Loucy (cell line): ENCODE measurements at regions not wholly inside any gene's neighbourhood (a gene's known extent, or its start where the extent isn't known, plus 50 kb on each side); places are given as distances from the start of the nearest gene placed in this dataset.

Experiments used
- H2AFZ ChIP-seq: fragments of 200-600 bp; sonication (generic); 2 replicates; pipeline ENCODE4 v1.6.0; 2016; ENCODE audit warnings: antibody characterized with exemption, mild to moderate bottlenecking, low read length, moderate library complexity
- H3F3A ChIP-seq: fragments of 200-600 bp; 2 replicates; pipeline ENCODE4 v1.6.0; 2016; ENCODE audit warnings: antibody characterized with exemption, low read depth, mild to moderate bottlenecking
- H3K27me3 ChIP-seq: fragments of 200-600 bp; sonication (generic); 2 replicates; pipeline ENCODE4 v1.6.1; 2014; ENCODE audit warnings: low read length, mild to moderate bottlenecking; ENCODE audit not compliant: insufficient read depth, poor library complexity, severe bottlenecking
- H3K36me3 ChIP-seq: fragments of 200-600 bp; sonication (generic); 2 replicates; pipeline ENCODE4 v1.6.1; 2016; ENCODE audit warnings: low read length; ENCODE audit not compliant: insufficient read depth
- H3K4me1 ChIP-seq: fragments of 200-600 bp; sonication (generic); 2 replicates; pipeline ENCODE4 v1.5.1; 2014; ENCODE audit warnings: low read length, mild to moderate bottlenecking; ENCODE audit not compliant: insufficient read depth, poor library complexity, severe bottlenecking
- H3K4me2 ChIP-seq: fragments of 200-600 bp; sonication (generic); 2 replicates; pipeline ENCODE4 v1.6.0; 2014; ENCODE audit warnings: antibody characterized with exemption, low read length, low read depth, mild to moderate bottlenecking; ENCODE audit not compliant: poor library complexity, severe bottlenecking
- H3K4me3 ChIP-seq: fragments of 200-600 bp; sonication (generic); 2 replicates; pipeline ENCODE4 v1.5.1; 2014; ENCODE audit warnings: low read length, mild to moderate bottlenecking, mixed read lengths; ENCODE audit not compliant: poor library complexity, severe bottlenecking
- H3K79me2 ChIP-seq: fragments of 200-600 bp; sonication (generic); 2 replicates; pipeline ENCODE4 v1.6.1; 2014; ENCODE audit warnings: low read length; ENCODE audit not compliant: insufficient read depth
- H3K9ac ChIP-seq: fragments of 200-600 bp; sonication (generic); 2 replicates; pipeline ENCODE4 v1.6.0; 2014; ENCODE audit warnings: mild to moderate bottlenecking, low read depth, low read length, moderate library complexity; ENCODE audit not compliant: poor library complexity, severe bottlenecking
- H3K9me2 ChIP-seq: fragments of 200-600 bp; sonication (generic); replicated peaks from 2 replicates; pipeline ENCODE4 v1.6.1; 2016; ENCODE audit warnings: low read depth, low read length, mixed read lengths
- H3K9me3 ChIP-seq: fragments of 200-600 bp; sonication (generic); 2 replicates; pipeline ENCODE4 v1.6.1; 2014; ENCODE audit warnings: mild to moderate bottlenecking, antibody characterized with exemption, low read length, low read depth; ENCODE audit not compliant: insufficient read depth
- H4K20me1 ChIP-seq: fragments of 200-600 bp; sonication (generic); 2 replicates; pipeline ENCODE4 v1.6.0; 2014; ENCODE audit warnings: antibody characterized with exemption, low read length, mild to moderate bottlenecking; ENCODE audit not compliant: insufficient read depth, poor library complexity, severe bottlenecking
- EZH2phosphoT487 ChIP-seq: fragments of 200-600 bp; IDR thresholded peaks from 2 replicates; pipeline ENCODE4 v1.6.1; 2018; ENCODE audit warnings: antibody characterized with exemption, mild to moderate bottlenecking, moderate library complexity, borderline replicate concordance
- TF ChIP-seq, protein P1 (sequence below): fragments of 200-600 bp; sonication (generic); conservative IDR thresholded peaks from 2 replicates; pipeline ENCODE4 v1.5.1; 2014; ENCODE audit warnings: mild to moderate bottlenecking, antibody characterized with exemption, low read length

DNA sequence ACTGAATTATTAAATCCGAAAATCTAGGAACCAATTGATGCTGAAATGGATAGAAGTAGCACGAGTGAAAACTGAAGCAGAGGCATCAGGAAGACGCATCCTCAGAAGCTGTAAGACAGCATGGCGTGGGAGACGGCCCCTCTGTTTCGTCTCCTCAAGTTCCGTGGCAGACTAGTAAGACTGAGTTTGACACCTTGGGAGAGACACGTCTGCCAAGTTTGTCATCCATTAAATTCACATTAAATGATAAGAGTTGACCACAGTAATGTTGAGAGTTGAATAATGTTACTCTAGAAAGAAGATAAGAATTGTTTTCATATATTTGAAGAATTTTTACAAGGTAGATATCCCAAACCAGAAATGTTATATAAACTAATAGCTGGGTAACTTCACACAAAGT, 736.1 kb upstream of the FRG1 start:
- H3K4me1 ChIP-seq: peaks cover 17% of the 10 kb centered on the region
- no peaks in the 10 kb centered on the region for H3K79me2 ChIP-seq
- no peak overlapping the region for H2AFZ ChIP-seq
- H3K36me3 ChIP-seq: no peaks in the 10 kb centered on the region
- no peaks in the 10 kb centered on the region for H4K20me1 ChIP-seq
- H3F3A ChIP-seq: no peaks in the 10 kb centered on the region
- no peaks in the 10 kb centered on the region for H3K27me3 ChIP-seq
- H3K9me2 ChIP-seq: no peaks in the 10 kb centered on the region
- no peak overlapping the region for H3K4me2 ChIP-seq
- no peak overlapping the region for H3K9ac ChIP-seq
- no peaks in the 10 kb centered on the region for H3K9me3 ChIP-seq
- no peak for TF ChIP-seq EZH2phosphoT487
- TF ChIP-seq, protein P1, sequence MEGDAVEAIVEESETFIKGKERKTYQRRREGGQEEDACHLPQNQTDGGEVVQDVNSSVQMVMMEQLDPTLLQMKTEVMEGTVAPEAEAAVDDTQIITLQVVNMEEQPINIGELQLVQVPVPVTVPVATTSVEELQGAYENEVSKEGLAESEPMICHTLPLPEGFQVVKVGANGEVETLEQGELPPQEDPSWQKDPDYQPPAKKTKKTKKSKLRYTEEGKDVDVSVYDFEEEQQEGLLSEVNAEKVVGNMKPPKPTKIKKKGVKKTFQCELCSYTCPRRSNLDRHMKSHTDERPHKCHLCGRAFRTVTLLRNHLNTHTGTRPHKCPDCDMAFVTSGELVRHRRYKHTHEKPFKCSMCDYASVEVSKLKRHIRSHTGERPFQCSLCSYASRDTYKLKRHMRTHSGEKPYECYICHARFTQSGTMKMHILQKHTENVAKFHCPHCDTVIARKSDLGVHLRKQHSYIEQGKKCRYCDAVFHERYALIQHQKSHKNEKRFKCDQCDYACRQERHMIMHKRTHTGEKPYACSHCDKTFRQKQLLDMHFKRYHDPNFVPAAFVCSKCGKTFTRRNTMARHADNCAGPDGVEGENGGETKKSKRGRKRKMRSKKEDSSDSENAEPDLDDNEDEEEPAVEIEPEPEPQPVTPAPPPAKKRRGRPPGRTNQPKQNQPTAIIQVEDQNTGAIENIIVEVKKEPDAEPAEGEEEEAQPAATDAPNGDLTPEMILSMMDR: no peak
- no peak overlapping the region for H3K4me3 ChIP-seq

DNA sequence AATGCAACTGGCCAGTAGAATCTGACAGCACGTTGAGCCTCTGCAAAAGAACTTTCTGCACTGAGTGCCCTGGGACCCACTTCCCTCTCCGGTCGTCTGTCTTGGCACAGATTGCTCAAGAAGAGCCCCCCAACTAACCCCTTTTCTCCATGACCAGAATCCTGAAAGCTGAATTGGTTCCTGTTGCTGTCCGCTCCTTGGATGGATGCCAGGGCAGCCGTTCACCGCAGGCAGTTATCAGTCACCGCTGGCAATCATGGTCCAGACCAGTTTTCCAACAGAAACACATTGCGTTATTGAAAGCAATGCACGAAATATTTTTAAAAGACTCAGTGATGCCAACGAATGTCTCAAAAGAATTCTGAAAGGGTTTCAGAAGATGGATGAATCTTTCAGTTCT, 733.7 kb upstream of the FRG1 start:
- no peak overlapping the region for H3K9ac ChIP-seq
- no peak overlapping the region for H2AFZ ChIP-seq
- H3K9me2 ChIP-seq: no peaks in the 10 kb centered on the region
- peaks cover 12% of the 10 kb centered on the region for H3K4me1 ChIP-seq
- H3K79me2 ChIP-seq: no peaks in the 10 kb centered on the region
- no peaks in the 10 kb centered on the region for H3K27me3 ChIP-seq
- no peaks in the 10 kb centered on the region for H4K20me1 ChIP-seq
- TF ChIP-seq EZH2phosphoT487: no peak
- TF ChIP-seq, protein P1: no peak
- H3K4me3 ChIP-seq: no peak overlapping the region
- no peak overlapping the region for H3K4me2 ChIP-seq
- H3K36me3 ChIP-seq: no peaks in the 10 kb centered on the region
- H3F3A ChIP-seq: no peaks in the 10 kb centered on the region
- H3K9me3 ChIP-seq: no peaks in the 10 kb centered on the region

DNA sequence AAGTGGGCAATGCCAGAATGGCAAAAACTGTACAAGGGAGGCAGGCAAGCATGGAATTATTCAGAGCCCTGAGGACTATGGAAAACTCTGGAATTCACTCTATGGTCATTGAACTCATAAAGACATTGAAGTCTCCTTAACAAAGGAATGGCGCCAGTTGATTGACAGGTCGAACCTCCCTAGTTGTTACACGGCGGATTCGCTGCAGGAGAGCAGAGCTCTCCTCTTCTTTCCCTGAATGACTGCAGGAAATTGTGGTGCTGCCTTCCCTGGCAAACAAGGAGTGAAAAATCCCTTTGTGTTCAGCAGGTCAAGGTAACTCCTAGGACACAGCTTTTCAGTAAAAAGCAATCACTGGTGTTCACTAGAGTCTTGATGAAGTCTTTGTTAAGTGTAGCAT, 732.8 kb upstream of the FRG1 start:
- no peaks in the 10 kb centered on the region for H4K20me1 ChIP-seq
- no peak overlapping the region for H3K9ac ChIP-seq
- H3K79me2 ChIP-seq: no peaks in the 10 kb centered on the region
- H2AFZ ChIP-seq: no peak overlapping the region
- no peaks in the 10 kb centered on the region for H3K27me3 ChIP-seq
- H3K4me2 ChIP-seq: no peak overlapping the region
- no peaks in the 10 kb centered on the region for H3F3A ChIP-seq
- H3K9me2 ChIP-seq: no peaks in the 10 kb centered on the region
- no peaks in the 10 kb centered on the region for H3K36me3 ChIP-seq
- H3K4me1 ChIP-seq: peaks cover 9% of the 10 kb centered on the region
- H3K4me3 ChIP-seq: no peak overlapping the region
- no peak for TF ChIP-seq EZH2phosphoT487
- TF ChIP-seq, protein P1: no peak
- H3K9me3 ChIP-seq: no peaks in the 10 kb centered on the region
